ENCODE measurements at regions not wholly inside any gene's neighbourhood (a gene's known extent, or its start where the extent isn't known, plus 50 kb on each side); places are given as distances from the start of the nearest gene placed in this dataset.

DNA sequence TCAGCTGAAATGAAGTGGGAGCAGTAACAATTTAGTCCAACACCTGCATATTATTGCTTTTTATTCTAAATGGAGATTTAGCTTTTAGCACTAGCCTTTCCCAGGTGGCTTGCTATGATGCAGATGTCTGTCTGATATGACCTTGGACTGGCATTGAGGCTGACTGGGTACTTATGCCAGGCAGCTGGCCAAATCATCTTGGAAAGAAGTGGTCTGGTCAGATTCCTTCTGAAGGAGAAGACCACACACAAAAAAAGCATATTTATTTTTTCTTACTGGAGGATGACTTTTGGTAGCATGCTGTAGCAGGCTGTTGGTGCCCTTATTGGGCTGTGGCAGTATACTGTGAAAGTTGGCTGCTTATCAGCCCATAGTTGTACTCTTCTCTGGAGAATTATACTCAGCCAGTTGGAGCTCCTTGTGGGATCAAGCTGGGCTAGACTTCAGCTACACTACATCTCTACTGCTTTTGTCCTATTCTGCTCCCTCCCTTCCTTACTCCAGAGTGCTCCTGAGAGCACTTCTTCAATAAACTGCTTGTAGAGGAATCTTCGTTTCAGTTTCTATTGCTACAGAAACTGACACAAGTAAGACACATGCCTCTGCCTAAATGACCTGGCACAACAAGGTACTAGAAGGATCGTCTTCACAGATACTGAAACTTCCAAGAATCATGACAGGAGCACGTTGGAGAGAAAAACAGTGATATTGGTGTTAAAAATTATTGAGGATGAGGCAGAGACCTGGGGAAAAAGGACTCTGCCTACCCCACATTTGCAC is 196.8 kb upstream of the RPS6KA3 start:
- DNase-seq, result no peak

DNA sequence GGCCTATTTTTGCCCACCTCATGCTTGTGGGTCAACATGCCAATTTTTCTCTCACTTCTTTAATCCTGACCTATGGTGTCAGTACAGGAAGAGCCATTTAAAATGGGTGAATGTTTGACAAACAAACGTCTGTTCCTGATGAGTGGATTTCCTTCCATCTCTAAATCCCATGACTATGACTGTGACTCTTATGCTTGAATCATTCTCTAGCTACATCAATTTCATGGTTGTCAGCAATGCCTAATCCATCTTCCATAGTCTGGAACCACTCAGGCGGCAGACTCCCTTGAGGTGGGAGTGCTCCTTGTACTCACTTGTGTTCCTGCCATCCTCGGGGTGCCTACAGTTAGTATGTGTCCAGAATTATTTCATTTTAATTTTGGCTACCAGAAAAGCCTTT is 194.9 kb upstream of the RPS6KA3 start:
- DNase-seq, result no peak

DNA sequence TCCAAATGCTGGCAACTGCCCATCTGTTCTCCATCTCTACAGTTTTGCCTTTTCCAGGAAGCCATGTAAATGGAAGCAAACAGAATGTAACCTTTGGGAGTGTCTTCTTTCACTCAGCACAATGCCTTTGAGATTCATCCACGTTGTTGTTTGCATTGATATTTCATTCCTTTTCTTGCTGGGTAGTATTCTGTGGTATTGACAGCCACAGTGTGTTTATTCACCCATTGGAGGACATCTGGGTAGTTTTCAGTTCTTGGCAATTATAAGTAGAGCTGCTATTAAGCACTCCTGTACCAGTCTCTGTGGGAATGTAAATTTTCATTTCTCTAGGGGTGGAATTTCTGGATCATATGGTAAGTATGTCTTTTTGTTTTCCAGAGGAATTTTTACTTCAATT is 194.3 kb upstream of the RPS6KA3 start:
- no peak for DNase-seq

DNA sequence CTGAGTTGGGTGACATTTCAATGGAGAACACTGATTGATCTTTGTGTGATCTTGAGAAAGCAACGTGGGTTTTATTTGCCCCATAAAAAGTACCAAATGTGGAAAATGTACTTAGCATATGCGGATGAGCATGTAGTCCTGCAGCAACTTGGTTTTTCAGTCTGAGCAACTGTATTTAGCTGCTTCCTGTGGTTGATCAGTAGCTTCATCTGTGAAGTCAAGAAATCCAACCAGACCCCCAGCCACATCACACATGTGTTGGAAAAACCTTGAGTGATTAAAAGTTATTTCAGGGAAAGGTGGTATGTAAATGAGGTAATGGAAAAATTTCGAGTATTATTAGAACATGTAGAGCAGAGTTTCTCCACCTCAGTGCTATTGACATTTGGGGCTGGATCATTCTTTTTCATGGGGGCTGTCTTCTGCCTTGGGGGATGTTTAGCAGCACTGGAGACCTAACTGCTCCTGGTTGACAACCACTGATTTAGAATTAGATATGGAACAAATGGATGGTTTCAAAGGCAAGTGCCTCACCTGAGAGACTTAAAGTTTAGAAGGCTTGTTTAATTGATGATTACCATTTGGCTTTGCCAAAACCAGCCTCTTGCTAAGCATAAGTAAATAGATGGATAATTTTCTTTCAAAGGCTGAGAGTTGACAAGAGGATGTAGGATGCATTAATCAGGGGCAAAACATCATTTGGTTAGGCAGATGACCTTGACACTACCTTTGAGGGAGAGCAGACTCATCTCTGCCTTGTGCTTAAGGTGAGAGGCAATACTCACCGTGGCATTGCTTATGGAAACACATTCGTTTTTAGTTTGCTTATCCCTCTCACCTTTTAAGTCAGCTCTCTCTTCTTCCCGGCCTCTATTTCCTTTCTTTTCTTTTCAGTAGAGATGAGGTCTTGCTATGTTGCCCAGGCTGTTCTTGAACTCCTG is 193.0 kb upstream of the RPS6KA3 start:
- DNase-seq, result no peak

DNA sequence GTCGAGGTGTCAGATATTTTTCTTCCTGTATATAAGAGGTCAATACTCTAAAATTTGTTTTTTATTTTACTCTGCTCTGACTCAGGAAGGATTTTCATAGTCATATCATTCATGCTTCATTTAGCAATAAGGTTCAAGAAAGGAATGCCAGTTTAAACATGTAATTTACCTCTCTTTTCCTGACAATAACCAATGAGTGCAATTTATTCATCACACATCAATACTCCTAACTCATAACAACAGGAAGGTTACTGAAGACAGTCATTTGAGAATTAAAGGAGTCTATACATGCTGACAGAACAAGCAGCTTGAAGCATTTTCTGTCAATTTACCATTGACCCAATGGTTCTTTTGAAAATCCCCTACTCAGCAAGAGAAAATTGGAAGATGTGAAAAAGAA is 190.3 kb upstream of the RPS6KA3 start:
- DNase-seq, result no peak

DNA sequence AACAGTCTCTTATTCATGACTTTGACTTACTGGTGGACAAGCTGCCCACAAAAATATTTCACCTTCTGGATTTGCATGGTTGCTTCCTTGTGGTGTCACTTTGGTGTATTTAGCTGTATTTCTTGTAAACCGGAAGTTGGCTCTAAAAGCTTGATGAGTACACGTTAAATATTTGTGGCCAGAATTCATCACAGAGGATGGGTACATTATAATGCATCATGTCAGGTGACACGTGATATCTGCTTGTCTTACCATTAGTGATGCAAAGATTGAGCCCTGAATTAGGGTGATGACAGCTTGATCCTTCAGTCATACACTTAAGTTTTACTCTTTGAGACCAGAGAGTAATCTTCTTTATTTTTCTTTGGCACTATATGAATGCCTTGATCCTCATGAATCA is 188.3 kb upstream of the RPS6KA3 start:
- no peak for DNase-seq

DNA sequence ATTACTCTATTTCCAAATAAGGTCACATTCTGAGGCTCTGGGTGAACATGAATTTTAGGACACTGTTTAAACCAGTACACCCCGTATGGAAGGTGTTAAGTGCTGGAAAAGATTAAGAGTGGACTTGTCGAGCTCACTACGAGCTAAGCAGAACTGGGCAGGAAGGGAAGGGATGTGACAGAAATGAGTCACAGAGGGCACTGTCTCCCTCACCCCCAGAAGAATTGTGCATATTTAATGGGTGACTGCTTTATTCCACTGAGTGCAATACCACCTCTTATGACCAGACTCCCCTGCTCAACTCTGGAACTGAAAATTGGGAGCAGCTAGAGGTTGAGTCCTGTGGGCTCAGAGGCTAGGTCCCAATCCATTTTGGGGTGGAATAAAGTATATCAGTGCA is 187.4 kb upstream of the RPS6KA3 start:
- no peak for DNase-seq

DNA sequence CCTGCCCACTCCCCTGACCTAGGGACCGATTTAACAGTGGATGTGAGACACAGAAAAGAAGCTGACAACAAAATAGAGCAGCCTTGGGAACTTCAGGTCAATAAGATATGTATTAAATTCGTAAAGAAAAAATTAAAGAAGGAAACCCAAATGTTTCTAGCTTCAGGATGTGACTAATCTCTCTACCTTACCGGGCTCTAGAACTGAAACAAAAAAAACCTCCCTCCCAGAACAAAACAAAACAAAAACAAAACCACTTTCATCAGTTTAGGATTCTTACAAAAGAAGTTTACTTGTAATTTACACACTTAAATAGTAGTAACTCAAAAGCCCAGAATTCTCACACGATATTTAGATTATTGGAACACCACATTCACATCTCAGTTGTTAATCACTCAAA is 185.8 kb upstream of the RPS6KA3 start:
- DNase-seq, result no peak

DNA sequence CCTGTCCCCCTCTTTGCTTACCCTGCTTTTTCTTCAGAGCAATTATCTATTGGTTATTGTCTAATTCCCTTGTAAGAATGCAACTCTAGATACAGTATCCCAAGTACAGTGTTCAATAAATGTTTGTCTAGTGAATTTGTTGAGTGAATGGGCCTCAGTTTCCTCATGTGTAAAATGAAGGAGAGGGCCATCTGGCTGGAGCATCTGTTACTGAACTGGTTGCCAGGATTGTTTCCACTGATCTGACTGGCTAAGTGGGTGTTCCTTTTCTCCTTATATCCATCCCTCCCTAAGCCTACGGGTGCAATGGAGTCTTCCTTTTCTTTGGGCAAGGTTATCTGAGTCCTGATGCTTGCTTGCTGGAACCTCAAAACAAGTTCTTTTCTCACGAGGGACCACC is 185.2 kb upstream of the RPS6KA3 start:
- DNase-seq, result no peak

DNA sequence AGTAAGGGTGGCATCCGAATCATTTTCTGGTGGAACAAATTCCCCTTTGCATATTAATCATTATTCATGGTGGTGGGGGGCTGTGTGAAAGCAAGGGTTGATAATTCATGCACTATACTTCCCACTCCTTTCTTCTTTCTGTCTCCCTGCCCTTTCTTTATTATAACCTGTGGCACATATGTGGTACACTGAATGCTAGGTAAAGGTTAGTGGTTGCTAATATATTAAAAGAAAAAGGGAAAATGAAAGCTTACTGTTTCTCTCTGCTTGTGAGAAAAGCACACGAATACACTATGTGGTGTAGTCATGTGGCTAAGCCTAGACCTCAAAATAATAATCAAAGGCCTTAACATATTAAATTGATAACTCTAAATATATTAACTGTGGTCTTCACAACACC is 178.4 kb upstream of the RPS6KA3 start:
- DNase-seq, result no peak

DNA sequence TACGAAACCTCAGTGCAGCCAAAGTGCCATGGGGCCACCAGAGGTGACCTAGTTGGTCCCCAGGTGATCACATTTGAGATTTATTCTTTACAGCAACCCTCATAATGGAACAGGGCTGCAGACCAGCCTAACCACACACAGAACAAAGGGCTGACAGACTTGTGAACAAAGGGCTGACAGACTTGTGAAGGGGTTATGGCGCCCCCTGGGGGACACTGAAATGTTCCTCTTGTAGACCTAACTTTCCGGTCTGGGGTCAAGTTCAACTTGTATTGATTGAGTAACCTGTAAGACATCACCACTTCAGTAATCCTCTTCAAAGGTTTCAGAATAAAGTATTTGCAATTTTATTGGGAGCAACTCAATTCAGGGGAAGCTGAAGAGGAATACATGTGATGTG is 175.9 kb upstream of the RPS6KA3 start:
- peak; percentile 74 for DNase-seq

DNA sequence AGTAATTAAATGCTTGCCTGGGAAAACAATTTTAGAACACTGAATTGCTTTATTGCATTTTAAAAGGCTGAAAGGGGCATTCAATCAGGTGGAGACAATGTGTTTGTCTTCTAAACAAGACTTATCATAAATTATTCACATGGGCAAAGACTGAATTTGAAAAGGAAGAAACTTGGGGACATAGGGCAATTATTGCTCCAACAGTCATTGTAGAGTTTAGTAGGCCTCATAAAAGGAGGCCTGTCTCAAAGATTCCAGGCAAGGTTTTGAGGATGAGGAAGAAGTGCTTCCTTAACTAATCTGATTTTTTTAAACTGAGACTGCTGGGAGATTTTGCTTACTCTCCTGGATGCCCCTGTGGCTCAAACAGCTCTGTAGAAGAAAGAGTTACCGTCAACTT is 174.4 kb upstream of the RPS6KA3 start:
- no peak for DNase-seq

DNA sequence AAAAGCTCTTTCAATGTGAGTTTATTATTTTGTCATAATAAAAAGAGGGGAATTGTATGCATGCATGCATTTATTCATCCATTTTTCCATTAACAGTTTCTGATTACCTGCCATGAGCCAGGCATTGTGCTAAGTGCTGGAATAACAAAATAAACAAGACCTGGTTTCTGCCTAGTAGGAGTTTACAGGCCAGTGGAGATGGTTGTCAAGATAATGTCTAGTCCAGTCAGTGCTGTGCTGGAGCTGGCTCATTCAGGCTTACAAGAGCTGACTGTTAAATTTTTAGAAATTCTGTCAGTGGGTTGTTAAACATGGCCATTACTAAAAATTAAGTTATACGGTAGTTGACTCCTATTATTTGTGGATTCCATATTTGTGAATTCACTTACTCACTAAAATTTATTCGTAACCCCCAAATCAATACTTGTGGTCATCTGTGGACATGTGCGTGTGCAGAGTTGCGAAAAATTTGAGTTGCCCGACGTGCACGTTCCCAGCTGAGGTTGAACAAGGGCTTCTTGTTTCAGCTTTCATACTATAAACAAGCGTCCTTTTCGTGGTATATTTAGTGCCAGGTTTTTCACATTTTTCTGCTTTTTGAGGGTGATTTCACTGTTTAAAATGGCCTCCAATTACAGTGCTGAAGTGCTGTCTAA is 172.3 kb upstream of the RPS6KA3 start:
- no peak for DNase-seq

DNA sequence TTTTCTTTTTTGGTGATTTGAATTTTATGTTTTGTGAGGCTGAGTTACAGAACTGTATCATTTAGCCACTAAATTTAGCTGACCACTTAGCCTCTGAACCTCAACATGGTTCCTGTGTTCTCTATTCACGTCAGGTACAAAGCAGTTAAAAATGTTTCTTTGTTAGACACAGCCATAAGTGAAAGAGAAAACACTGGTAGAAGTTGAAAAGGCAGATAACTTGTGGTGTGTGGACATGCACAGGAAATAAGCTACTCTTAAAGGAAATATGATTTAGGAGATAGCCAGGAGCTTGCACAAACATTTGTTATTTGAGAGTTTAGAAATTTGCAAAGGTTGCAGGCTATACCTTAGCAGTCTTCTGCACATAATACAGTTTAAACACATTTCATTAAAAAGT is 171.0 kb upstream of the RPS6KA3 start:
- no peak for DNase-seq

DNA sequence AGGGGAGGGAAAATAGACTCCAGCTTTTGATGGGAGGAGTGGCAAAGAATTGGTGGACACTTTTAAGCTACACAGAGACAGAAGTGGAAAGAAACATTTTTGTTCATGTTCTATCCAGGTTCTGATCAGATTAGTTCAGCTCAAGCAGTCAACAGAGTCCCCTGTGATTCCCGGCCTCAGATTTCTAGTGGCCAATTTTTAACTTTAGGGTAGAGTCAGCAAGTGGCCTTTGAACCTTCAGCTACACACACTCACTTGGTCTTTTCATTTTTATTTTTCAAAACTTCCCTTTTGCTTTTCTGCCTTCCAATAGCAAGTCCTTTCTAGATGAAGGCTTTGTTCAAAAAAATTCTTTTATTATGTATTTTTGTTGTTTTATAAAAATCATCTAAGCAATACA is 169.2 kb upstream of the RPS6KA3 start:
- no peak for DNase-seq

DNA sequence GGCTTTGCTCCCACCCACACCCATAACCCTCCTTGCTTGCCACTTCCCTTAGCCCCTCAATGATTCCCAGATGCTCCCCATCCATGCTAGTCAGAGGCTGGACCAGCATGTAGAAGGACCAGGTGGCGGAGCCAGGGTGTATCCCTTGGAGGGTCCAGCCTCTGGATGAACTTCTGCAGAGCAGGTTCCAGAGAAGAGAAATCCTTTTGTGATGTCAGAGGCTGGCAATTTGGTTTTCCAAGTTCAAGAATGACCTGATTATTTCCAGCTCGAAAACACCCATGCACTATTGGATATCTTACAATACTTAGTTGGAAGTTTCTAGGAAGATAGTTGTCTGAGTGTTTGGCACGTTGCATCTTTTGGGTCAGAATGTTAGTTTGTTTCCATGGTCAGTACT is 168.3 kb upstream of the RPS6KA3 start:
- no peak for DNase-seq

DNA sequence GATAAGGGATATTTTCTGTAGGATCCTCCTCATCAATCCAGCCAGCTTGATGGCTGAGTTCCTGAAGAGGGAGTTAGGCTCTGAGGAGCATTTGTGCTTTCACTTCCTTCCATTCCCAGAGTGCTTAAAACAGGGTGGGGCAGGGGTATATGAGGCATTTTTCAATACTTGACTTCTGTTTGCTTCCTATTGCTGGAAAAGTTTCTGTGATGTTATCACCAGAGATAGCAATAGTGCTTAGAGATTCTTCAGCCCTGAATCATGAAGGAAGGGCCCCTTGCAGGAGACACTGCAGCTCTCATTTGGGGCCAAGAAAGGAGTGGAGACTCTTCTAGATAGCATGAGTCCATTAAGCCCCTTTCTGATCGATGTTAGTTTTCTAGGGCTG is 166.7 kb upstream of the RPS6KA3 start:
- DNase-seq, result no peak

DNA sequence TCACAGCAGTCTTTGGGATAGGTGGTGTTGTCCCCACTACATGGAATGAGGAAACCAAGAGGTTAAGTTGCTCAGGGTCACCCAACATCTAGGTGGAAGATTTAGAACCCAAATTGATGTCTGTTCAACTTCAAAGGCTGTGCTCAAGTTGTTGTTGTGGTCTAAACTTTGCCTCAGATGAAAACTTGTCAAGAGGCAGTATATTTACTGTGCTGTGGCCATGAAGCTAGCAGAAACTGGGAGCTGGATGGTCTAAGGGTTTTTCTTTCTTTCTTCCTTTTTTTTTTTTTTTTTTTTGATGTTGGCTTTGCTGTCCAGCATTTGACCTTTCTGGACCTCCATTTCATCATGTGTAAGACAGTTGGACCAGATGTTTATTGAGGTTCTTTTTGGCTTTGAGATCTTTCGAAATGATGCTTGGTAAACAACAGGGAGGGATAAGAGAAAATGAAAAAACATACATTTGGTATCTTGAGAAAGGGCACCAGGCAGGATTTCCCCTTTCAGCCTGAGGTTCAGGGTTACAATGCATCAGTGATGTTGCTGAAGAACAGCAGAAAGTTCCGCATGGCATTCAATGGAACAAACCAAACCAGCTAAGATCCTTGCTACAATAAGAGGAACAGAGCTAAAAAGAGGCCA is 166.2 kb upstream of the RPS6KA3 start:
- DNase-seq, result no peak

DNA sequence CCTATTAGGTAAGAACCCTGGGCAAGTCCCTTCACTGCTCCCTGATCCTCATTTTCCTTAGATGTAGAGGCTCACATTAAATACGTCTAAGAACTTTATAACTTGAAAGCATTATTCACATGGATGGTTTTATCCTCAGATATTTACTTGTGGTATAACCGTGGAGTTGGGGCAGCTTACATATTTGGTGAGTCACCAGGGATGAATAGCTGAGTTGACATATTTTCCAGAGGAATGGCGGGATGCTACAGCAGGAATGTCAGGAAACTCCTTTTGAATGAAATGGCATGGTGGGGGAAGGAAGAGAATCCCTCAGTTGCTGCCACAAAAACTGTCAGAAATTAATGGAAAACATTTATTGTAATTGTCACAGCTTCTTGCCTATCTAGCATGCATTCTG is 165.3 kb upstream of the RPS6KA3 start:
- no peak for DNase-seq

DNA sequence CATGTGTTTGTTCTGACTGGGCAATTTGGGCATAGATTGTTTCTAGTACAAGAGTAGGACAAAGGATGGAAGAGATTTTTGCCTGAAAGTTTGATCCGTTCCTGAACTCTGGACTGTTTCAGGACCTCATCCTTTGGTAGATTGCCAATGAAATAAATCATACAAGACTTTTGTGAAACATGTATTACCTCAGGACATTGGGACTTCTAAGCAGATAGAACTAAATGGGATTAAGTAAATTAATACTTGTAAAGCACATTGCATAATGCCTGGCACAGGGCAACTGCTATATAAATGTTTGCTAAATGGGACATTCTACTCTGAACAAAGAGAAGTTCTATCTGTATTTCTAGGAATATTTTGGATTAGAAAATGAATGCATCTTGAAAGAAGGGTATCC is 164.8 kb upstream of the RPS6KA3 start:
- no peak for DNase-seq

DNA sequence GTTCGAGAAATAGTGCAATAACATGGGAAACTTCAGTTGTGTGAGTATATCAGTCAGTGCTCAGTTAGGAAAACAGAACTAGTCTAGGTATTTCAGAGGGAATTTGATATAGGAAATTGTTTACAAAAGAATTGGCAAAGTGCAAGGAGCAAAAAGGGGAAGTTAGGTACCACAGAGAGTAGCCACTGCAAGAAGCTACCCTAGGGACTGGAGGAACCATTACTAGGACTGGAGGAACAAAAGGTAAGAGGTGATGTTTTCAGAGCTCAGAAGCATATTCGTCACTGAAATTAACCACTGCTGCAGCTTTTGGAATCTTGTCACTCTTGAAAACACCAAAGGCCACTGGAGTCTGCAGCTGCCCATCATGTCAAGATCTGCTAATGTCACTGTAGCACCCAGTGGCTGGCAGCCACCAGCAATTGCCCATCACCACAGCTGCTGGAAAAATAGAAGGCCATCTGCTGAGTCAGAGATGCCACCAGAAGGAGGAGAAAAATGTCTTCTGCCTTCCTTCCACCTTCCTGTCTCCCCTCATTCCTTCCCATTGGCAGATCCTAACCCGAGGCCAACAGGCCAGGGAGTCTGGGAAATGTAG is 160.6 kb upstream of the RPS6KA3 start:
- DNase-seq, result no peak

DNA sequence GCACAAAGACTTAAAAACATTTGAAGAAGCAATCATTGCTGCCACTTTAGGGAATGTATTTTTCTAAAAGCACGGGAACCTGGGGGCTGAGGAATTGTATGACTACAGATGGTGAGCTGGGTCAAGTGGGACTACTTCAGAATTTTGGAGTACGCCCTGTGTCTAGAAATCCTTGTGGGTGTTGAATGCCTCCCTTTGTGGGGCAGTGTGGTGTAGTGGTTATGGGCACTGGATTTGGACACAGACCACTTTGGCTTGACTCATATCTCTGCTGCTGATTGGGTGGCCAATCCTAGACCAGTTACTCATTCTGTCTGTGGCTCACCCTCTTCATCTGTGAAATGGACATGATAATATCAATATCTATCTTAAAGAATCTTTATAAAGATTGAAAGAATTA is 155.0 kb upstream of the RPS6KA3 start:
- no peak for DNase-seq

DNA sequence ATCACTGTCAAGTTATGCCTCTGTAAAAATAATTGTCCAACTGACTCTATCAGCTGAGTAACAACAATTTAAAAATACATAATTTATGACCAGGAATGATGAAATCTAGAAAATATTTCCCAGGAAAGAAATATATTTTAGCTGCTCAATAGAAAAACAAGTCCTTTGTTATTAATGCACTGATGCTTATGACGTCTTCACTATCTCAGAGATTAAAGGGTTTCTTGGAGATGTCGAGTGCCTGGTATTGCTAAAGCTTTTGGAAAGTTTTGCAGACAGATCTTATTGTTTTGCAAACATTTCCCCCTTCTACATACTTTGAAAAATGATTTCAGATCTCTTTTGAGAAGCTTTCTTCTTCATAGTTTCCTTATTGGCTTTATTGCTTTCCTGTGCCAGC is 154.6 kb upstream of the RPS6KA3 start:
- no peak for DNase-seq
